Chondrocyte (in vitro differentiated cells): ENCODE measurements at regions not wholly inside any gene's neighbourhood (a gene's known extent, or its start where the extent isn't known, plus 50 kb on each side); places are given as distances from the start of the nearest gene placed in this dataset.
A peak's percentile ranks its signal among the peaks of the same experiment; 100 is the strongest.

Source experiments
- DNase-seq: peaks from one replicate; pipeline ENCODE4 v3.0.0; 2021; ENCODE audit warnings: mixed read lengths, low spot score
- H3K27ac Mint-ChIP-seq: one replicate; pipeline ENCODE4 v1.8.0; 2021; ENCODE audit warnings: mild to moderate bottlenecking, moderate library complexity, mixed read lengths; ENCODE audit not compliant: unreplicated experiment
- H3K27me3 Mint-ChIP-seq: 2 replicates; pipeline ENCODE4 v1.8.0; 2021; ENCODE audit warnings: low read depth, mixed read lengths
- H3K36me3 Mint-ChIP-seq: 2 replicates; pipeline ENCODE4 v1.8.0; 2021; ENCODE audit warnings: low read depth, mixed read lengths
- H3K4me1 Mint-ChIP-seq: 2 replicates; pipeline ENCODE4 v1.8.0; 2021; ENCODE audit warnings: low read depth, mild to moderate bottlenecking, mixed read lengths
- H3K4me3 Mint-ChIP-seq: one replicate; pipeline ENCODE4 v1.8.0; 2021; ENCODE audit warnings: mild to moderate bottlenecking, moderate library complexity, mixed read lengths; ENCODE audit not compliant: unreplicated experiment
- H3K9me3 Mint-ChIP-seq: 2 replicates; pipeline ENCODE4 v1.8.0; 2021; ENCODE audit warnings: low read depth, mixed read lengths
- TF ChIP-seq, protein P1 (sequence below): fragments of 200-600 bp; sonication (generic); IDR thresholded peaks from 2 replicates; pipeline ENCODE4 v1.5.0; 2021; ENCODE audit warnings: antibody characterized with exemption, mild to moderate bottlenecking, moderate library complexity

DNA sequence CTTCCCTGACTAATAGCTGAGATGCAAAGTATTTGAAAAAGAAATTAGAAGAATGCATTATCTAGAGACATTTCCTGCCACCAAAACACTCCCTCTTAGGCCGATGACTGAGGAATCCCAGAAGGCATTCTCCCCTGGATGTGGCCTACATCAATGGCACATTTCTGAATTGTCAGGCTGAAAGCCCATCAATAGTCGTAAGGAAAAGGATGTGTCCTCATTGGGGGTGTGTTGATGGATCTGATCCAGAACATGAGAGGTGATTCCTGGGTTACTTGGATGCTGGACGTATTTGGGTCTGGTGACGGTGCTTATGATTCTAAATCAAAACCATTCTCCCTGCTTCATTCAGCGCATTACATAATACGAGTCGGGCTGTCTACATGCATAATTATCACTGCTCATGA, 216.9 kb upstream of the CDIN1 start:
- Mint-ChIP-seq H3K27me3 (no peaks in the 10 kb centered on the region), H3K4me3 (no peak overlapping the region), H3K9me3 (no peaks in the 10 kb centered on the region), H3K27ac (no peak overlapping the region), H3K36me3 (no peaks in the 10 kb centered on the region), H3K4me1 (peaks cover 63% of the 10 kb centered on the region)
- DNase-seq, result no peak
- TF ChIP-seq, protein P1, sequence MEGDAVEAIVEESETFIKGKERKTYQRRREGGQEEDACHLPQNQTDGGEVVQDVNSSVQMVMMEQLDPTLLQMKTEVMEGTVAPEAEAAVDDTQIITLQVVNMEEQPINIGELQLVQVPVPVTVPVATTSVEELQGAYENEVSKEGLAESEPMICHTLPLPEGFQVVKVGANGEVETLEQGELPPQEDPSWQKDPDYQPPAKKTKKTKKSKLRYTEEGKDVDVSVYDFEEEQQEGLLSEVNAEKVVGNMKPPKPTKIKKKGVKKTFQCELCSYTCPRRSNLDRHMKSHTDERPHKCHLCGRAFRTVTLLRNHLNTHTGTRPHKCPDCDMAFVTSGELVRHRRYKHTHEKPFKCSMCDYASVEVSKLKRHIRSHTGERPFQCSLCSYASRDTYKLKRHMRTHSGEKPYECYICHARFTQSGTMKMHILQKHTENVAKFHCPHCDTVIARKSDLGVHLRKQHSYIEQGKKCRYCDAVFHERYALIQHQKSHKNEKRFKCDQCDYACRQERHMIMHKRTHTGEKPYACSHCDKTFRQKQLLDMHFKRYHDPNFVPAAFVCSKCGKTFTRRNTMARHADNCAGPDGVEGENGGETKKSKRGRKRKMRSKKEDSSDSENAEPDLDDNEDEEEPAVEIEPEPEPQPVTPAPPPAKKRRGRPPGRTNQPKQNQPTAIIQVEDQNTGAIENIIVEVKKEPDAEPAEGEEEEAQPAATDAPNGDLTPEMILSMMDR, result no peak

DNA sequence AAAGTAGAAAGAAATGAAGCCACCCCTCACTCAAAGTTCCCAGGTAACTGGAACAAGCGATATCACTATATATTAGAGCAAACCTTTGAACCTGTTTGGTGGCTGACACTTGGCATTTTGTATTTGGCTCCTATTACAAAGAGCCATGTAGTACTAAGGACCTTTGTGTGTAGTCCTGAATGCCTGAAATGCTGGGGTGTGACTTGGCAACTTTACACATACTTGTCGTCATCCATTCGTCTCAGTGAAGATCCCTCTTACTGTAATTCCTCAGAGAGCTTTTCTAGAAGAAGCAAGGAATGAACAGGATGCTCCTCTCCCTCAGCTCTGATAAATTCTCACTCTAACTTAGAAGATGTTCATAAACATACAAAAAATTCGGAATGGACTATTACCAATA, 216.1 kb upstream of the CDIN1 start:
- TF ChIP-seq, protein P1, result no peak
- no peak for DNase-seq
- H3K4me3 Mint-ChIP-seq, result no peak overlapping the region
- no peaks in the 10 kb centered on the region for H3K9me3 Mint-ChIP-seq
- no peaks in the 10 kb centered on the region for H3K27me3 Mint-ChIP-seq
- H3K27ac Mint-ChIP-seq, result no peak overlapping the region
- H3K36me3 Mint-ChIP-seq, result no peaks in the 10 kb centered on the region
- peaks cover 55% of the 10 kb centered on the region for H3K4me1 Mint-ChIP-seq

DNA sequence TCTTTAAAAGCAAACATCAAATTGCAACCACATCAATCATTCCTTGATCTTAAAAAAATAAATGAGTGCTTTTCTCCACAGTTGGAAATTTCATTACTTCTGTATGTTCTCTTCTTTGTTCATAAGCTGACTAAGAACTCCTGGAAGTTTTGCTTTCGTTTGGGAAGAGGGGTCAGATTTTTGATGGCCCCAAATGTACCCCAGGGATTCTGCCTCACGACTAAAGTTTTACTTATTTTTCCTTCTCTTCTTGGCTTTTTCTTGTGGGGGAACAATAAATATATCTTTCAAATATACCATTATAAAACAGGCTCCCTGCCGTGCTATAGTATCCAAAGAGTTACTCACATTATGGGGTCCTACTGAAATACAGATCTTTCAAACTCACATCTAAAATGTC, 215.0 kb upstream of the CDIN1 start:
- Mint-ChIP-seq H3K4me3 (no peak overlapping the region), H3K9me3 (no peaks in the 10 kb centered on the region), H3K27me3 (no peaks in the 10 kb centered on the region), H3K36me3 (no peaks in the 10 kb centered on the region), H3K4me1 (peaks cover 49% of the 10 kb centered on the region), H3K27ac (peak overlapping the region; percentile 62)
- TF ChIP-seq, protein P1, result no peak
- no peak for DNase-seq

DNA sequence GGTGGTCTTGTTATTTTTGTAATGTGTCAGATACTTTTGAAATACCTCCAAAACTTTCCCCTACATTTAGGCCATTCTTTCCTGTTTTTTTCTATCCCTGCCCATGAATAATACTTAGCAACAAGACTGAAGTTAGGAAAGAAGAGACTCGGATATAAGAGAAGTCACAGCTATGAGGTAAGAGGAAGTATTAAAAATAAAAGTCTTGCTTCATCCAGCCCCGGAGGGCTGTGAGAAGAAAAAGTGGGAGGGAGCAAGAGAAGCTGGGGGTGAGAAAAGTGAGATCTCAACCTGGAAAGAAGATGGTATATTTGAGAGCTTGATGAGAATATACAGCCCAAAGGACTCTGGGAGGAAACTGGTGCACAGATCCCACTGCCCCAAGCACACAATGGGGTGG, 213.5 kb upstream of the CDIN1 start:
- Mint-ChIP-seq H3K27me3 (no peaks in the 10 kb centered on the region), H3K9me3 (no peaks in the 10 kb centered on the region), H3K36me3 (no peaks in the 10 kb centered on the region), H3K4me3 (no peak overlapping the region), H3K27ac (no peak overlapping the region), H3K4me1 (peaks cover 55% of the 10 kb centered on the region)
- TF ChIP-seq, protein P1, result no peak
- DNase-seq, result no peak

DNA sequence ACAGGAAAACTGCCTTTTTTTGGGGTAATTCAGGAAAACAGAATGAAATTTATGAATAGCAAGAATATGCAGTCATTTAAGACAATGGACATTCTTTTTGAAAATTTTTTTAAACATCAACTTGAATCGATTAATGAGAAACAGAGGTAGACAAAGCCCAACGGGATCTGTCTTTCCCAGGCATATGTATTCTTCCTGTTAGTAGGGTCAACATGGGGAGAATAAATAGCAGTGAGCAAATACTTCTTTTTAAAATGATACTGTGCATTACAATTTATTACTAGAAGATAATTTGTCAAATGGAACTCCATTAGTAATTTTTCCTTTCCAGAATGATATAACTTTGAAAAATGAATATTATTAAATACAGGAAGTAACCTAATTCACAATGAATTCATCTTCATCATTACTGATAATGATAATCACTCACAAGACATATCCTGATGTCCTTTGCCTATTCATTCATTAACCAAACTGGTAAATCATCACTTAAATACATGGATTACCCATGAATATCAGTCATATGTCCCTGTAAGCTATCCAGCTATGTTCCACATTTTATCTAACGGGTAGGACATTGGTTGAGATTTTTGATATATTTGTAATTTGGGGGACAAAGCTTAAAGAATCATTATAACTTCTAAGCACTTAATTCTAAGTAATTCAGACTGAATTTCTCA, 209.2 kb upstream of the CDIN1 start:
- peaks cover 19% of the 10 kb centered on the region for H3K4me1 Mint-ChIP-seq
- H3K4me3 Mint-ChIP-seq, result no peak overlapping the region
- no peak for DNase-seq
- no peaks in the 10 kb centered on the region for H3K27me3 Mint-ChIP-seq
- H3K27ac Mint-ChIP-seq, result no peak overlapping the region
- no peaks in the 10 kb centered on the region for H3K36me3 Mint-ChIP-seq
- H3K9me3 Mint-ChIP-seq, result no peaks in the 10 kb centered on the region
- TF ChIP-seq, protein P1, result no peak
